Pulmonary artery endothelial cell (primary cell): ENCODE measurements at regions not wholly inside any gene's neighbourhood (a gene's known extent, or its start where the extent isn't known, plus 50 kb on each side); places are given as distances from the start of the nearest gene placed in this dataset.

Experiments
- DNase-seq: peaks from one replicate; pipeline ENCODE4 v3.0.0-alpha.2; 2011; ENCODE audit warnings: low read depth, low spot score

- DNase-seq, result no peak
These were observed 146.9 kb downstream of the TM9SF2 start for GRCh38 chr13:99648066-99648665.

- DNase-seq, result no peak
These were observed 146.3 kb downstream of the TM9SF2 start for GRCh38 chr13:99647596-99647985.

GRCh38 chr13:99646866-99647595 lies 145.8 kb downstream of the TM9SF2 start:
- DNase-seq, result no peak

- DNase-seq, result no peak
These were observed 141.6 kb downstream of the TM9SF2 start for GRCh38 chr13:99642841-99643240.

- DNase-seq, result no peak
These were observed 140.7 kb downstream of the TM9SF2 start for GRCh38 chr13:99642006-99642405.

GRCh38 chr13:99640260-99640659 lies 139.0 kb downstream of the TM9SF2 start:
- no peak for DNase-seq

GRCh38 chr13:99639126-99639525 lies 137.9 kb downstream of the TM9SF2 start:
- DNase-seq, result no peak

- DNase-seq, result no peak
These were observed 135.6 kb downstream of the TM9SF2 start for GRCh38 chr13:99636728-99637353.

- no peak for DNase-seq
These were observed 135.0 kb downstream of the TM9SF2 start for GRCh38 chr13:99636306-99636705.

- no peak for DNase-seq
These were observed 133.4 kb downstream of the TM9SF2 start for GRCh38 chr13:99634672-99635071.

GRCh38 chr13:99630269-99630898 lies 129.1 kb downstream of the TM9SF2 start:
- DNase-seq, result no peak

GRCh38 chr13:99629641-99630040 lies 128.4 kb downstream of the TM9SF2 start:
- DNase-seq, result no peak

GRCh38 chr13:99628442-99628841 lies 127.2 kb downstream of the TM9SF2 start:
- DNase-seq, result no peak

GRCh38 chr13:99626461-99627082 lies 125.3 kb downstream of the TM9SF2 start:
- no peak for DNase-seq

GRCh38 chr13:99624936-99625540 lies 123.8 kb downstream of the TM9SF2 start:
- no peak for DNase-seq

GRCh38 chr13:99620806-99621205 lies 119.5 kb downstream of the TM9SF2 start:
- no peak for DNase-seq

GRCh38 chr13:99619207-99619606 lies 117.9 kb downstream of the TM9SF2 start:
- DNase-seq, result no peak

- no peak for DNase-seq
These were observed 116.4 kb downstream of the TM9SF2 start for GRCh38 chr13:99617474-99618255.

- no peak for DNase-seq
These were observed 113.2 kb downstream of the TM9SF2 start for GRCh38 chr13:99614465-99614885.
